ENCODE measurements at regions not wholly inside any gene's neighbourhood (a gene's known extent, or its start where the extent isn't known, plus 50 kb on each side); places are given as distances from the start of the nearest gene placed in this dataset.

DNA sequence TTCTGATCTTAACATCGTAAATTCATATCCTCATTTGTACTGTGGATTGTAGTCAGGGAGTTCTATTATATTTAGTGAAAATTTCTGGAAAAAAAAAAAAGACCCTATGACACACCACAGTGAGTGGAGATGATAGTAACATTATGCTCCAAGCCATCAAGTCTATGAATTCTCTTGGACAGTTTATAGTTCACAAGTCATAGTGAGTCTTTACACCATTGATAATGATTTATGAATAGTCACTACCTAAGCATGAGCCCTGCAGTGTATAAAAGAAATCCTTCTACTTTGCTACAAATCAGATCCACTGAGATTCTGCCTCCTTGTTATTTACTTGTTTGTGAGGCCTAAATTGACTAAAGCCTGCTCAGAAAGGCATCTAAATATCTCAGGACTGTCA, 772.2 kb upstream of the NOVA1 start:
- Histone ChIP-seq H3K9me2 (ENCODE audit: insufficient read depth) (no peaks in the 10 kb centered on the region), H3K27me3 (replicated peaks; ENCODE audit: insufficient read depth) (no peaks in the 10 kb centered on the region), H3F3A (ENCODE audit: insufficient read depth) (no peaks in the 10 kb centered on the region), H3K9ac (no peak overlapping the region), H2AFZ (no peak overlapping the region), H3K36me3 (ENCODE audit: low read depth) (no peaks in the 10 kb centered on the region), H3K4me1 (ENCODE audit: insufficient read depth) (no peaks in the 10 kb centered on the region), H3K4me3 (no peak overlapping the region), H3K9me3 (ENCODE audit: low read depth) (no peaks in the 10 kb centered on the region), H3K27ac (no peak overlapping the region), H3K79me2 (ENCODE audit: insufficient read depth) (no peaks in the 10 kb centered on the region), H4K20me1 (ENCODE audit: insufficient read depth) (no peaks in the 10 kb centered on the region), H3K4me2 (ENCODE audit: unreplicated experiment) (no peak overlapping the region)
- no peak for DNase-seq
- TF ChIP-seq EZH2phosphoT487 (IDR thresholded peaks at IDR 0.05; ENCODE audit: insufficient read depth, low read depth) (no peak), EZH2 (IDR thresholded peaks at IDR 0.05; ENCODE audit: insufficient read depth, poor library complexity, severe bottlenecking) (no peak)
- in situ Hi-C loops (cut with MboI) = no loop called here
- 14 to 21% methylated on average over 1 of the region's 1 CpG for WGBS, 2 experiments (ENCODE audit: low coverage in 1 of 2, low lambda C conversion rate in 2 of 2, missing lambda C conversion rate in 2 of 2)

DNA sequence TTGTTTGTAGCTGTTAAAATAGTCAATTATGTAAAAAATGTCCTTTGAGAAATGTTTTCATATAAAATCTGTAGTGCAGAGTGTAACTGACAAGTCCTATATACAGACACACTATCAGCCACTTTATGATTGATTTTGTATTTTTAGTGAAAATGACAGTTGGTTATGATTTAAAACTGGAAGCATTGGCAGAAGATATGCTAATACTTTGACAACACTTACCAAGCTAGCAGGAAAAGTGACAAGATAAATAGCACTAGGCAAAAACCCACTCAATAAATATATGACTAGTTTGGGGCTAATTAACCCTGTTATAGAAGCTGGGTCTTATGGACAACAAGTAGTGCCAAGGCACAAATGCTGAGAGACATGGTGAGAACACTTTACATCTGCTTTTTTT, 772.9 kb upstream of the NOVA1 start:
- H2AFZ ChIP-seq = no peak overlapping the region
- no peak overlapping the region for H3K9ac ChIP-seq
- no peaks in the 10 kb centered on the region for H3K36me3 ChIP-seq (ENCODE audit: low read depth)
- H3K27me3 ChIP-seq (replicated peaks; ENCODE audit: insufficient read depth) = no peaks in the 10 kb centered on the region
- H3K79me2 ChIP-seq (ENCODE audit: insufficient read depth) = no peaks in the 10 kb centered on the region
- H3K9me3 ChIP-seq (ENCODE audit: low read depth) = no peaks in the 10 kb centered on the region
- no peak overlapping the region for H3K27ac ChIP-seq
- H3K9me2 ChIP-seq (ENCODE audit: insufficient read depth) = no peaks in the 10 kb centered on the region
- TF ChIP-seq EZH2phosphoT487 (IDR thresholded peaks at IDR 0.05; ENCODE audit: insufficient read depth, low read depth) (no peak), EZH2 (IDR thresholded peaks at IDR 0.05; ENCODE audit: insufficient read depth, poor library complexity, severe bottlenecking) (no peak)
- no peak overlapping the region for H3K4me3 ChIP-seq
- in situ Hi-C loops (cut with MboI) = no loop called here
- DNase-seq = no peak
- H3F3A ChIP-seq (ENCODE audit: insufficient read depth) = no peaks in the 10 kb centered on the region
- no peak overlapping the region for H3K4me2 ChIP-seq (ENCODE audit: unreplicated experiment)
- H3K4me1 ChIP-seq (ENCODE audit: insufficient read depth) = no peaks in the 10 kb centered on the region
- H4K20me1 ChIP-seq (ENCODE audit: insufficient read depth) = no peaks in the 10 kb centered on the region

DNA sequence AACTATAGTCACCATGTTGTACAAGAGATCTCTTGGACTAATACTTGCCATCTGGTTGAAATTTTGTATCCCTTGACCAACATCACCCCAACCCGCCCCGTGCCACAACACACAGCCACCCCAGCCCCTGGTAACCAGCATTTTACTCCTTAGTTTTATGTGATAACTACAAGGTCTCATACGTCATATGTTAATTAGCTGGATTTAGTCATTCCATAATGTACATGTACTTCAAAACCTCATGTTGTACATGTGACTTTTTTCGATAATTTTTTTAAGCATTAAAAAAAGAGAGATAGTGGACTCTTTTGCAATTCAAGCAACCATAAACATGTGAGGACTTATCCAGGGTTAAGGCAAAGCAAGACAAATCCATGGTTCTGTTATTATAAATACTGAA, 773.4 kb upstream of the NOVA1 start:
- WGBS, 2 experiments (ENCODE audit: low coverage in 1 of 2, low lambda C conversion rate in 2 of 2, missing lambda C conversion rate in 2 of 2) = 44 to 49% methylated on average over 4 of the region's 4 CpGs
- no peaks in the 10 kb centered on the region for H3K9me2 ChIP-seq (ENCODE audit: insufficient read depth)
- H3F3A ChIP-seq (ENCODE audit: insufficient read depth) = no peaks in the 10 kb centered on the region
- H3K27ac ChIP-seq = no peak overlapping the region
- H3K9me3 ChIP-seq (ENCODE audit: low read depth) = no peaks in the 10 kb centered on the region
- no peaks in the 10 kb centered on the region for H3K36me3 ChIP-seq (ENCODE audit: low read depth)
- no peak for TF ChIP-seq EZH2 (IDR thresholded peaks at IDR 0.05; ENCODE audit: insufficient read depth, poor library complexity, severe bottlenecking)
- TF ChIP-seq EZH2phosphoT487 (IDR thresholded peaks at IDR 0.05; ENCODE audit: insufficient read depth, low read depth) = no peak
- H3K4me3 ChIP-seq = no peak overlapping the region
- no peaks in the 10 kb centered on the region for H3K4me1 ChIP-seq (ENCODE audit: insufficient read depth)
- H3K9ac ChIP-seq = no peak overlapping the region
- H4K20me1 ChIP-seq (ENCODE audit: insufficient read depth) = no peaks in the 10 kb centered on the region
- in situ Hi-C loops (cut with MboI) = no loop called here
- DNase-seq = no peak
- H3K79me2 ChIP-seq (ENCODE audit: insufficient read depth) = no peaks in the 10 kb centered on the region
- no peaks in the 10 kb centered on the region for H3K27me3 ChIP-seq (replicated peaks; ENCODE audit: insufficient read depth)
- H2AFZ ChIP-seq = no peak overlapping the region
- H3K4me2 ChIP-seq (ENCODE audit: unreplicated experiment) = no peak overlapping the region

DNA sequence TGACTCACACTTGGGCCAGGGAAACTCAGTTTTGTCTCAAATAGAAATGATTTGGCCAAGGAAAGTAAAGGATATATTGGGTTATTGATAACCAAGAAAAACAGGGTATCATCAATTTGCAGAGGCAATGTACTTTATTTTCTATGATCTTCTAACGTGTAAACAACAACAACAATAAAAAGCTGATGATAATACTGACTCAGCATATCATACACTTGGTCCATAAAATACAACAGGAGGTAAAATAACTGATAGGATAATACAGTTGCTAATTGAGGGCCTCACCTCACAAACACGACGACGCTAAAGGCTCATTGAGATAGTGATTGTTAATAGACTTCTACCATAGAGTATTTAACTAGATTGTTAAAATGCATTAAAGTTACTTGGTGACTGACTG, 774.0 kb upstream of the NOVA1 start:
- H3K9me3 ChIP-seq (ENCODE audit: low read depth) = no peaks in the 10 kb centered on the region
- H4K20me1 ChIP-seq (ENCODE audit: insufficient read depth) = no peaks in the 10 kb centered on the region
- no peaks in the 10 kb centered on the region for H3K9me2 ChIP-seq (ENCODE audit: insufficient read depth)
- 48 to 52% methylated on average over 4 of the region's 4 CpGs for WGBS, 2 experiments (ENCODE audit: low coverage in 1 of 2, low lambda C conversion rate in 2 of 2, missing lambda C conversion rate in 2 of 2)
- H3F3A ChIP-seq (ENCODE audit: insufficient read depth) = no peaks in the 10 kb centered on the region
- no peaks in the 10 kb centered on the region for H3K79me2 ChIP-seq (ENCODE audit: insufficient read depth)
- no peak overlapping the region for H3K27ac ChIP-seq
- H3K4me3 ChIP-seq = no peak overlapping the region
- H3K9ac ChIP-seq = no peak overlapping the region
- H3K27me3 ChIP-seq (replicated peaks; ENCODE audit: insufficient read depth) = no peaks in the 10 kb centered on the region
- in situ Hi-C loops (cut with MboI) = no loop called here
- TF ChIP-seq EZH2phosphoT487 (IDR thresholded peaks at IDR 0.05; ENCODE audit: insufficient read depth, low read depth) (no peak), EZH2 (IDR thresholded peaks at IDR 0.05; ENCODE audit: insufficient read depth, poor library complexity, severe bottlenecking) (no peak)
- no peaks in the 10 kb centered on the region for H3K36me3 ChIP-seq (ENCODE audit: low read depth)
- no peak for DNase-seq
- H2AFZ ChIP-seq = no peak overlapping the region
- no peak overlapping the region for H3K4me2 ChIP-seq (ENCODE audit: unreplicated experiment)
- no peaks in the 10 kb centered on the region for H3K4me1 ChIP-seq (ENCODE audit: insufficient read depth)

DNA sequence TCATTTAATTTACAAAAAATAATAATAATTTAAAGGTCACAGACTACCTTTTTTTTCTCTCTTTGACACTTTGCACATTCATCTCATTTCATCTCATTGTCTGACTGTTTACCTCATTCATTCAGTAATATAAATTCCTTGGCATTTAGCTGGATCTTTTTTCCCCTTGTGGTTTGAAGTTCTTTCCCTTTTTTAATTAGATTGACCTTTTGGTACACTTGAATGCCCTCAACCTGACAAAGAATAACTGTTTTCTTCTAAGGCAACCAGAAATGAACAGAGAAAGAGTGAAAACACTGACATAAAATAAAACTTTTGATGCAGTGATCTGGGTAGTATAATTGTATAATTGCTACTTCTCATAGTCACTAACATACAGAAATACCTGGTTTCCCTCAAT, 774.9 kb upstream of the NOVA1 start:
- H3K4me2 ChIP-seq (ENCODE audit: unreplicated experiment) = no peak overlapping the region
- H4K20me1 ChIP-seq (ENCODE audit: insufficient read depth) = no peaks in the 10 kb centered on the region
- H3F3A ChIP-seq (ENCODE audit: insufficient read depth) = no peaks in the 10 kb centered on the region
- H3K9ac ChIP-seq = no peak overlapping the region
- H2AFZ ChIP-seq = no peak overlapping the region
- H3K79me2 ChIP-seq (ENCODE audit: insufficient read depth) = no peaks in the 10 kb centered on the region
- H3K4me3 ChIP-seq = no peak overlapping the region
- no peak for TF ChIP-seq EZH2phosphoT487 (IDR thresholded peaks at IDR 0.05; ENCODE audit: insufficient read depth, low read depth)
- H3K27ac ChIP-seq = no peak overlapping the region
- H3K4me1 ChIP-seq (ENCODE audit: insufficient read depth) = no peaks in the 10 kb centered on the region
- H3K27me3 ChIP-seq (replicated peaks; ENCODE audit: insufficient read depth) = no peaks in the 10 kb centered on the region
- in situ Hi-C loops (cut with MboI) = no loop called here
- DNase-seq = no peak
- H3K9me2 ChIP-seq (ENCODE audit: insufficient read depth) = no peaks in the 10 kb centered on the region
- no peaks in the 10 kb centered on the region for H3K9me3 ChIP-seq (ENCODE audit: low read depth)
- H3K36me3 ChIP-seq (ENCODE audit: low read depth) = no peaks in the 10 kb centered on the region
